GM19397 (cell line): ENCODE measurements at regions not wholly inside any gene's neighbourhood (a gene's known extent, or its start where the extent isn't known, plus 50 kb on each side); places are given as distances from the start of the nearest gene placed in this dataset.

ENCODE experiments used
- ATAC-seq: cut with Tn5 transposase; IDR thresholded peaks from one replicate; pipeline ENCODE4 v1.9.1; 2021; ENCODE audit warnings: mild to moderate bottlenecking, moderate library complexity; ENCODE audit not compliant: unreplicated experiment

GRCh38 chr7:121810831-121811672 is 61.9 kb upstream of the PTPRZ1 start:
- ATAC-seq, result no peak

GRCh38 chr7:121807078-121807477 is 65.9 kb upstream of the PTPRZ1 start:
- ATAC-seq, result no peak

- ATAC-seq, result no peak
Observed at GRCh38 chr7:121803039-121803438, 69.9 kb upstream of the PTPRZ1 start.

- no peak for ATAC-seq
Observed at GRCh38 chr7:121800916-121801675, 71.9 kb upstream of the PTPRZ1 start.

- ATAC-seq, result no peak
Observed at GRCh38 chr7:121798896-121799295, 74.1 kb upstream of the PTPRZ1 start.

- no peak for ATAC-seq
Observed at GRCh38 chr7:121798453-121798840, 74.5 kb upstream of the PTPRZ1 start.

- no peak for ATAC-seq
Observed at GRCh38 chr7:121797657-121798452, 75.1 kb upstream of the PTPRZ1 start.

GRCh38 chr7:121796936-121797656 is 75.9 kb upstream of the PTPRZ1 start:
- no peak for ATAC-seq

GRCh38 chr7:121796381-121796780 is 76.6 kb upstream of the PTPRZ1 start:
- no peak for ATAC-seq

- ATAC-seq, result no peak
Observed at GRCh38 chr7:121795736-121796135, 77.2 kb upstream of the PTPRZ1 start.

GRCh38 chr7:121793716-121794115 is 79.2 kb upstream of the PTPRZ1 start:
- no peak for ATAC-seq

GRCh38 chr7:121777672-121778071 is 95.3 kb upstream of the PTPRZ1 start:
- ATAC-seq, result no peak

- no peak for ATAC-seq
Observed at GRCh38 chr7:121774563-121774962, 98.4 kb upstream of the PTPRZ1 start.

- ATAC-seq, result no peak
Observed at GRCh38 chr7:121766676-121767075, 106.3 kb upstream of the PTPRZ1 start.

GRCh38 chr7:121761399-121761798 is 111.6 kb upstream of the PTPRZ1 start:
- ATAC-seq, result no peak

GRCh38 chr7:121755818-121756552 is 117.0 kb upstream of the PTPRZ1 start:
- no peak for ATAC-seq

- no peak for ATAC-seq
Observed at GRCh38 chr7:121755286-121755685, 117.7 kb upstream of the PTPRZ1 start.

- ATAC-seq, result no peak
Observed at GRCh38 chr7:121753944-121754343, 119.0 kb upstream of the PTPRZ1 start.

- no peak for ATAC-seq
Observed at GRCh38 chr7:121752706-121753105, 120.3 kb upstream of the PTPRZ1 start.

- ATAC-seq, result no peak
Observed at GRCh38 chr7:121748546-121748945, 124.4 kb upstream of the PTPRZ1 start.
